H9 (cell line): ENCODE measurements at regions not wholly inside any gene's neighbourhood (a gene's known extent, or its start where the extent isn't known, plus 50 kb on each side); places are given as distances from the start of the nearest gene placed in this dataset.

ENCODE experiments used
- DNase-seq: peaks from one replicate; pipeline ENCODE4 v3.0.0-alpha.2; 2017
- H2AFZ ChIP-seq: one replicate; pipeline ENCODE4 v1.6.1; 2013; ENCODE audit warnings: mild to moderate bottlenecking, low read length, control low read depth, moderate library complexity
- H2AK5ac ChIP-seq: 2 replicates; pipeline ENCODE4 v1.6.1; 2013; ENCODE audit warnings: low read length, control low read depth, mixed read lengths; ENCODE audit not compliant: insufficient read length
- H2BK120ac ChIP-seq: one replicate; pipeline ENCODE4 v1.6.1; 2013; ENCODE audit warnings: low read depth, mild to moderate bottlenecking, low read length, control low read depth, inconsistent platforms; ENCODE audit not compliant: poor library complexity, severe bottlenecking
- H2BK12ac ChIP-seq: 2 replicates; pipeline ENCODE4 v1.6.1; 2013; ENCODE audit warnings: low read length, control low read depth, mixed read lengths, low read depth; ENCODE audit not compliant: insufficient read length
- H2BK15ac ChIP-seq: 2 replicates; pipeline ENCODE4 v1.6.1; 2013; ENCODE audit warnings: low read depth, low read length, control low read depth
- H2BK20ac ChIP-seq: one replicate; pipeline ENCODE4 v1.6.1; 2013; ENCODE audit warnings: low read depth, mild to moderate bottlenecking, low read length, control low read depth, inconsistent platforms; ENCODE audit not compliant: poor library complexity, severe bottlenecking
- H2BK5ac ChIP-seq: 2 replicates; pipeline ENCODE4 v1.6.1; 2013; ENCODE audit warnings: low read length, control low read depth, mixed read lengths; ENCODE audit not compliant: insufficient read length
- H3K14ac ChIP-seq: 2 replicates; pipeline ENCODE4 v1.6.1; 2013; ENCODE audit warnings: low read length, control low read depth; ENCODE audit not compliant: insufficient read depth
- H3K18ac ChIP-seq: 2 replicates; pipeline ENCODE4 v1.6.1; 2013; ENCODE audit warnings: low read depth, mild to moderate bottlenecking, mixed read lengths, low read length, control low read depth; ENCODE audit not compliant: insufficient read length
- H3K23ac ChIP-seq: 2 replicates; pipeline ENCODE4 v1.6.1; 2013; ENCODE audit warnings: low read length, control low read depth, mixed read lengths, low read depth; ENCODE audit not compliant: insufficient read length
- H3K23me2 ChIP-seq: 2 replicates; pipeline ENCODE4 v1.6.1; 2013; ENCODE audit warnings: low read depth, mild to moderate bottlenecking, mixed read lengths, low read length, control low read depth; ENCODE audit not compliant: insufficient read length, poor library complexity, severe bottlenecking
- H3K27ac ChIP-seq: 2 replicates; pipeline ENCODE4 v1.5.1; 2013; ENCODE audit warnings: low read length, control low read depth, mixed read lengths, low read depth; ENCODE audit not compliant: insufficient read length
- H3K27me3 ChIP-seq: 2 replicates; pipeline ENCODE4 v1.6.1; 2013; ENCODE audit warnings: low read length, control low read depth, inconsistent platforms; ENCODE audit not compliant: insufficient read depth
- H3K4ac ChIP-seq: 2 replicates; pipeline ENCODE4 v1.6.1; 2013; ENCODE audit warnings: low read depth, mild to moderate bottlenecking, control low read depth, inconsistent platforms, low read length, moderate library complexity
- H3K4me1 ChIP-seq: 2 replicates; pipeline ENCODE4 v1.6.1; 2013; ENCODE audit warnings: low read length, control low read depth, inconsistent platforms; ENCODE audit not compliant: insufficient read depth
- H3K4me2 ChIP-seq: 2 replicates; pipeline ENCODE4 v1.6.1; 2013; ENCODE audit warnings: low read length, control low read depth, mixed read lengths; ENCODE audit not compliant: insufficient read length, insufficient read depth
- H3K56ac ChIP-seq: 2 replicates; pipeline ENCODE4 v1.6.1; 2013; ENCODE audit warnings: low read depth, mild to moderate bottlenecking, mixed read lengths, low read length, control low read depth; ENCODE audit not compliant: insufficient read length
- H3K79me1 ChIP-seq: 2 replicates; pipeline ENCODE4 v1.6.1; 2013; ENCODE audit warnings: low read depth, mild to moderate bottlenecking, moderate library complexity, low read length, control low read depth, inconsistent platforms; ENCODE audit not compliant: insufficient read depth, poor library complexity, severe bottlenecking
- H3K79me2 ChIP-seq: 2 replicates; pipeline ENCODE4 v1.6.1; 2013; ENCODE audit warnings: low read length, control low read depth, inconsistent platforms; ENCODE audit not compliant: insufficient read depth
- H3K9ac ChIP-seq: 2 replicates; pipeline ENCODE4 v1.6.1; 2013; ENCODE audit warnings: low read length, control low read depth, mixed read lengths; ENCODE audit not compliant: insufficient read length; ENCODE audit errors: extremely low read depth
- H3K9me3 ChIP-seq: one replicate; pipeline ENCODE4 v1.6.1; 2013; ENCODE audit warnings: low read depth, low read length, inconsistent platforms; ENCODE audit not compliant: control insufficient read depth
- H3T11ph ChIP-seq: one replicate; pipeline ENCODE4 v1.6.1; 2013; ENCODE audit warnings: mild to moderate bottlenecking, low read length, control low read depth, inconsistent platforms
- H4K20me1 ChIP-seq: one replicate; pipeline ENCODE4 v1.6.1; 2013; ENCODE audit not compliant: control insufficient read depth, insufficient read length, insufficient read depth
- H4K5ac ChIP-seq: 2 replicates; pipeline ENCODE4 v1.6.1; 2013; ENCODE audit warnings: low read depth, mild to moderate bottlenecking, mixed read lengths, low read length, control low read depth; ENCODE audit not compliant: insufficient read length
- H4K8ac ChIP-seq: replicated peaks from 2 replicates; pipeline ENCODE4 v1.6.1; 2013; ENCODE audit warnings: low read length, control low read depth, mixed read lengths, low read depth; ENCODE audit not compliant: insufficient read length
- H4K91ac ChIP-seq: 2 replicates; pipeline ENCODE4 v1.6.1; 2013; ENCODE audit warnings: low read depth, mild to moderate bottlenecking, moderate library complexity, mixed read lengths, low read length, control low read depth; ENCODE audit not compliant: insufficient read length
- H3K27ac Mint-ChIP-seq, 3 experiments: 2 replicates in 2 of 3; 3 replicates in 1 of 3; pipeline ENCODE4 v1.8.0; 2020 to 2021; ENCODE audit warnings: mixed read lengths in 3 of 3, mild to moderate bottlenecking in 1 of 3, moderate library complexity in 1 of 3
- H3K27me3 Mint-ChIP-seq: 2 replicates; pipeline ENCODE4 v1.8.0; 2021; ENCODE audit warnings: low read depth, mild to moderate bottlenecking, moderate library complexity, mixed read lengths
- H3K36me3 Mint-ChIP-seq, 3 experiments: 2 replicates in 2 of 3; 3 replicates in 1 of 3; pipeline ENCODE4 v1.8.0; 2020 to 2021; ENCODE audit warnings: low read depth in 3 of 3, mixed read lengths in 3 of 3; ENCODE audit not compliant: insufficient read depth in 1 of 3
- H3K4me1 Mint-ChIP-seq, 2 experiments: 2 replicates each; pipeline ENCODE4 v1.8.0; 2020; ENCODE audit warnings: mixed read lengths in 2 of 2
- H3K4me3 Mint-ChIP-seq, 2 experiments: 2 replicates in 1 of 2; 3 replicates in 1 of 2; pipeline ENCODE4 v1.8.0; 2020 to 2021; ENCODE audit warnings: mild to moderate bottlenecking in 2 of 2, mixed read lengths in 2 of 2, moderate library complexity in 1 of 2
- H3K9me3 Mint-ChIP-seq, 2 experiments: 2 replicates in 1 of 2; 3 replicates in 1 of 2; pipeline ENCODE4 v1.8.0; 2020; ENCODE audit warnings: mild to moderate bottlenecking in 2 of 2, mixed read lengths in 2 of 2, moderate library complexity in 1 of 2
- CTCF ChIP-seq: fragments of 200-600 bp; sonication (generic); conservative IDR thresholded peaks from 3 replicates; pipeline ENCODE4 v1.8.0; 2021; ENCODE audit warnings: antibody characterized with exemption, mild to moderate bottlenecking
- WGBS: extraction: QIAGEN DNeasy Blood & Tissue Kit; methylation state at CpG from one replicate; pipeline ENCODE4 v1.1.7; 2013; ENCODE audit warnings: missing lambda C conversion rate, low lambda C conversion rate, mixed read lengths; ENCODE audit not compliant: insufficient read length; ENCODE audit errors: extremely low coverage; 5-methylcytosine and 5-hydroxymethylcytosine counted together

GRCh38 chr11:33999393-33999792 lies 52.1 kb upstream of the CAPRIN1 start:
- no peak overlapping the region for H2BK120ac ChIP-seq
- H2BK5ac ChIP-seq: no peak overlapping the region
- H3K79me1 ChIP-seq: no peaks in the 10 kb centered on the region
- Mint-ChIP-seq H3K27ac (no peak overlapping the region), H3K9me3 (no peaks in the 10 kb centered on the region), H3K27me3 (peaks cover 36% of the 10 kb centered on the region), H3K36me3 (no peaks in the 10 kb centered on the region), H3K4me3 (no peak overlapping the region), H3K4me1 (peaks cover 15 to 16% of the 10 kb centered on the region in 2 experiments)
- H3K18ac ChIP-seq: no peak overlapping the region
- no peak overlapping the region for H4K8ac ChIP-seq
- no peak overlapping the region for H3T11ph ChIP-seq
- no peak overlapping the region for H2BK20ac ChIP-seq
- no peaks in the 10 kb centered on the region for H3K23me2 ChIP-seq
- no peak overlapping the region for H2AFZ ChIP-seq
- H3K4ac ChIP-seq: no peak overlapping the region
- H2BK15ac ChIP-seq: no peak overlapping the region
- no peak overlapping the region for H3K14ac ChIP-seq
- H3K79me2 ChIP-seq: no peaks in the 10 kb centered on the region
- no peaks in the 10 kb centered on the region for H3K9me3 ChIP-seq
- H2BK12ac ChIP-seq: no peak overlapping the region
- peaks cover 4% of the 10 kb centered on the region; the same call in 1 of the 2 replicates for H3K27me3 ChIP-seq
- no peak for TF ChIP-seq CTCF
- no peak overlapping the region for H3K9ac ChIP-seq
- no peaks in the 10 kb centered on the region for H4K20me1 ChIP-seq
- H3K23ac ChIP-seq: no peak overlapping the region
- no CpG with 5 or more reads among the region's 2 CpGs for WGBS
- no peak overlapping the region for H4K91ac ChIP-seq
- peaks cover 2% of the 10 kb centered on the region; the same call in 1 of the 2 replicates for H3K4me1 ChIP-seq
- DNase-seq: no peak
- H3K56ac ChIP-seq: no peak overlapping the region
- H4K5ac ChIP-seq: no peak overlapping the region
- no peak overlapping the region for H2AK5ac ChIP-seq
- H3K27ac ChIP-seq: no peak overlapping the region
- H3K4me2 ChIP-seq: no peak overlapping the region
